ENCODE measurements at regions not wholly inside any gene's neighbourhood (a gene's known extent, or its start where the extent isn't known, plus 50 kb on each side); places are given as distances from the start of the nearest gene placed in this dataset.

DNA sequence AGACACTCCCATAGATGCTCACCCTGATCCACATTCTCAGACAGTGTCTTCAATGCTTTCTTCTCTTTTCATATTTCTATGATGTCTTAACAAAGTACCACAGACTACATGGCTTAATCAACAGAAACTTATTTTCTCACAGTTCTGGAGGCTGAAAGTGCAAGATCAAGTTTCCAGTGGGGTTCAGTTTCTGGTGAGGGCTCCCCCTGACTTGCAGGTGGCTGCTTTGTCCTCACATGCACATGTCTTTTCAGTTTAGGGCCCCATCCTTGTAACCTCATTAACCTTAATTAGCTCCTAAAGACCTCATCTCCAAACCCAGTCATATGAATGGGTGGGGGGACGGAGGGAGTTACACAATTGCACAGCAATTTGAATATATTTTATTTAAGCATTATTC, 335.8 kb downstream of the AASDHPPT start:
- DNase-seq = no peak

GRCh38 chr11:106415510-106415909, 338.0 kb downstream of the AASDHPPT start:
- DNase-seq = no peak

DNA sequence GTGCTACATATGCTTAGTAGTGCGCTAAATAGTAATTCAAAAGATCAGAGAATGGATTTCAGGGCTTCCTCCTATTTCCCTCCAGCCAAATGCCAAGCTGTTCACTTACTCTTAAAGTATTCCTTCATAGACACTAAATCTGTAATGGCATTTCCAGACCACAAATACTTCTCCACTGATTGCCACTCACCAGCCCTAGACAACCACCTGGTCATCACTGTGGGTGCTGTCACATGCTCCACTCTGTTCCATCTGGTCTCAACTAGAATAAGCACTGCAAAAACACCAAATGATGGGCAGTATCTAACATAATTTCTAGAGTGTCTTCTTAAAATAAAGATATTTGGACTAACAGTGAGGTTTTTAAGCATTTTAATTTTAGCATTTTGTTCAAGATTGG, 341.3 kb downstream of the AASDHPPT start:
- no peak for DNase-seq

GRCh38 chr11:106420048-106420665, 342.7 kb downstream of the AASDHPPT start:
- DNase-seq = no peak

- no peak for DNase-seq
Measured at GRCh38 chr11:106420686-106421085, 343.2 kb downstream of the AASDHPPT start.

DNA sequence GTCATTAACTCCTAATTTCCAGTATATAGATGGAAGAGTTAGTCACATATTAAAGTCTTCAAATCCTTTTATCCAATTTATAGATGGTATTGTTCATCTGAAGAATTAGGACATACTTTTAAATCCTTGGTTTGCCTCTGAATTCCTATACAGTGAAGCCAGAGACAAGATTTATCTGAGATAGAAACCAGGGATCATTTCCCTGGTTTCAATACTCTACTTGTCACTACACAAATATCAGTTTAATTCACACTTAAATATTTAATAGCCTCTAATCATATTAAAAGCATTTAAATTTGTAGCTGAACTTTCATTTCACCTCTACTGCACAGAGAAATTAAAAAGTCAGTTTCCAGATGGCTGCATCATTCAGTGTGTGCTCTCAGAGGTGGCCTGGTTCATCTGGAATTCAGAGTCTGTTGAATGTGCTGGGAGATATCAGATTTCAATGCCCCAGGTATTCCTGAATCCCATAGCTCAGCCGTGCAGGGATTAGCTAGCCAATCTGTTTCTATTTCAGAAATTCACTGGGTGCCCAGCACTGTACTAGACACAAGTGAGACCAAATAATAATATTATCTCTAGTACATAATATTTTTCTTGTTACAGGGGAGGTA, 344.3 kb downstream of the AASDHPPT start:
- DNase-seq = no peak

GRCh38 chr11:106422583-106422982, 345.1 kb downstream of the AASDHPPT start:
- no peak for DNase-seq

DNA sequence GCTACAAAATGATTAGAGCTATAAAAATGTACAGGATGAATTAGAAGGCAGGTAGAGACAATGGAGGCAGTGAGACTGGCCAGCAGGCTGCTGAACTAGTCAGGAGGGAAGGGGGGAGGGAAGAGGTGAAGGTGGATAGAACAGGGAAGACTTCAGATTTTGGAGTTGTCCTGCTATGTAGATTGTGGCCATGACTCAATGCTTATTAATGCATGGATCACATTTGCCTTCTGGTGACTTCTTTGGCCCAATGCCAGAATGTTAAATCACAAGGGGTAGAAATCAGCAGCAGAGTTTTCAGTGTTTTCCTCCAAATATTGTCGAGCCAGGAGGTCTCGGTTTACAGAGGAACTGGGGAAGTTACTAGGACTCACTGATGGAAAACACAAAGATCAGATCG, 346.6 kb downstream of the AASDHPPT start:
- no peak for DNase-seq

GRCh38 chr11:106425819-106426218, 348.4 kb downstream of the AASDHPPT start:
- no peak for DNase-seq

GRCh38 chr11:106426696-106427095, 349.2 kb downstream of the AASDHPPT start:
- DNase-seq = no peak

DNA sequence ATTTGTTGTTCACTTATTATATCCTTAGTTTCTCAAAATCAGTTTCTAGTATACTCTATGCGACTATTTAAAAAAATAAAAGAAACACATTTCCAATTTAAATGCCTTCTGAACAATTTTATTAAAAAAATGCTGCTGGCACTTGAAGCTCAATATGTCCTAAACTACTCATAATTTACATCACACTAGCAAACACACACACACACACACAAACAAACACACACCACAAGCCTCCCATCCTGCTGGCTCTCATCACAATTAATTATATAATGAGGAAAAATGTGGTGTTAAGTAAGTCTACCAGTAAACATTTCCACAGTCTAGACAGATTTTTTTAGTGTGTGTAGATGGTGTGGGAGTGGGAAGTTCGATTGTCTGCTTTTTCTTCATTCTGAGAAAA, 350.3 kb downstream of the AASDHPPT start:
- no peak for DNase-seq

DNA sequence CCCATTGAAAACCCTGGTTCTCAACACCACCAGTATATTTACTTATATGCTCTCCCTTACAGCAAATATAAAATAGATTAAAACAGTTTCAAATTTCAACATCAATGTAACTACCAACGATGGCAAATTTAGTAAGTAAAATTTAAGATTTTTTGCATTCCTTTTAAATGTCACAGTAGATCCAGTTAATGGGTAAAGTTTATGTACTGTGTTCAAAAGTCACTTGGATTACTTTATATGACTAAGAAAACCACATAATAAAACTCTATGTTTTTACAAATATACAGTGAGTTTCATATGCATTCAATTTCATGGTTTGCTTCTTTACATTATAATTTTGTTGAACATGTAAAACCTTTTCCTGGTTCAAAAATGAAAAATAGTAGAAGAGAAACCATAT, 364.6 kb downstream of the AASDHPPT start:
- no peak for DNase-seq

GRCh38 chr11:106446302-106446701, 368.8 kb downstream of the AASDHPPT start:
- no peak for DNase-seq

GRCh38 chr11:106446955-106447354, 369.5 kb downstream of the AASDHPPT start:
- no peak for DNase-seq

GRCh38 chr11:106447631-106448191, 370.2 kb downstream of the AASDHPPT start:
- DNase-seq = no peak

- DNase-seq = no peak
Measured at GRCh38 chr11:106449763-106450162, 372.3 kb downstream of the AASDHPPT start.

DNA sequence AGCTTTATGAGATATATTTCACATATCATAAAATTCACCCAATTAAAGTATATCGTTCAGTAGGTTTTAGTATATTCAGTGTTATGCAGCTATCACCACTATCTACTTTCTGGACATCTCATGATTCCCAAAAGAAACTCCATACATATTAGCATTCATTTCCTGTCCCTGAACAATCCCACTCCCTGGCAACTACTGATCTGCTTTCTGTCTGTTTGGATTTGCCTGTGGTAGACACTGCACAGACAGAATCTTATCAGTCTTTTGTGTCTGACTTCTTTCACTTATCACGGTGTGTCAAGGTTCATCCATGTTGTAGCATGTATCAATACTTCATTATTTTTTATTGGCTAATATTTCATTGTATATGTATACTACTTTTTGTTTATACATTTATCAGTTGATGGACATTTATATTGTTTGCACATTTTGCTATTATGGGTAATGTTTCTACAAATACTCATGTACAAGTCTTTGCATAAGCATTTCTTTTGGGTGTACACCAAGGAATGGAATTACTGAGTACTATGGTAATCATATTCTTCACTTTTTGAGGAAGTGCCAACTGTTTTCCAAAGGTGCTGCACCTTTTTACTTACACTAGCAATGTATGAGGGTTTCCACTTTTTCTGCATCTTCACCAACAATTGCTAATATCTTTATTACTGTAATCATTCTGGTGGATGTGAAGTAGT, 373.9 kb downstream of the AASDHPPT start:
- DNase-seq = no peak

DNA sequence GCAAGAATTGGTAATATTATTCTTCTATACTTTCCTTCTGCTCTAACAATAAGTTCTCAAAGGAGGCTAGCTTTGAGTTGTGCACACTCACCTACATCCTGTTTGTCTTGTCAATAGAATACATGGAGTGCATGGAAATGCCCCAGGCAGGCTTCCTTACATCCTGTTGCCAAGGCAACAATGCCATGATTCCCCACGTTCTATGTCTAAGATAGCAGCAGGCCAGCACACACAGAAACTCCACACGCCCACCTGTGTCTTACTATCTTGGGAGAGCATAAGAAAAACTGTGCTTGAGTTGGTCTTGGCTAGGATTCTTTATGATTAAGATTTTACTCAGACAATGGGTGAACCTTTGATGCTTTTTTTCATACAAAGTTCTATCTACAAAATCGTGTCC, 379.2 kb downstream of the AASDHPPT start:
- no peak for DNase-seq

DNA sequence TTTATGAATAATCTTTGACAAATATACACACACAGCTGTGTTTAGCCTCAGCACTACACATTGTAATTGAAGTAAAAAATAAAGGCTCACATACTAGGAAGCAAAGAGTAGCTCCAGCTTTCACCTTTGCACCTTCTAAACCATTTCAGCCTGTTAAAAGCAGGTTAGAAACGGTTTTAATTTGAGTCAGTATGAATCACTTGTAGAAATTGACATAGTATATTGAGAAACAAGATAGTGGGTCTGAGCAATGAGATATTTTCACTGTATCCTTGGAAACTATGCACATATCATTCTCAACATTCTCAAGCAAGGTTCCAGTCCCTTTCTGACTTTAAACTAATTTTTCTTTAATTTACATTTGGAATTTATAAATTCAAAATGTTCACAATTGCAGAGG, 380.3 kb downstream of the AASDHPPT start:
- DNase-seq = no peak

DNA sequence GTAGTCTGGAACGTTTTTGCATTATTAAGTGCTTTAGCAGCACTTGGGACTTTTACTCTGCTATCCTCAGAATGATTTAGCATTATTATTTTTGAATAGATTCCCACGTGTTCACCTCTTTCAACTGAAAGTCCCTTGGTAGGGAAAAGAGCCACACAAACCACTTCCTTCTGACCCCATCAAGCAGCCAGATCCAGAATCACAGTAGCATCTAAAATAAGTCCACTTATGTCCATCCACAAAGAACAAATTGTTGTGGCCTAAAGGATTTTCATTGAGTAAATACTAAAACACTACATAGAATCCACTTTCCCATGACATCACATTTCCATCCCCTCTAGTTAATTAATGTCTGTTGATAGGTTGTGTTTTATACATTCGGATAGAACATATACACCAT, 381.7 kb downstream of the AASDHPPT start:
- no peak for DNase-seq

- DNase-seq = no peak
Measured at GRCh38 chr11:106461148-106461691, 383.8 kb downstream of the AASDHPPT start.

DNA sequence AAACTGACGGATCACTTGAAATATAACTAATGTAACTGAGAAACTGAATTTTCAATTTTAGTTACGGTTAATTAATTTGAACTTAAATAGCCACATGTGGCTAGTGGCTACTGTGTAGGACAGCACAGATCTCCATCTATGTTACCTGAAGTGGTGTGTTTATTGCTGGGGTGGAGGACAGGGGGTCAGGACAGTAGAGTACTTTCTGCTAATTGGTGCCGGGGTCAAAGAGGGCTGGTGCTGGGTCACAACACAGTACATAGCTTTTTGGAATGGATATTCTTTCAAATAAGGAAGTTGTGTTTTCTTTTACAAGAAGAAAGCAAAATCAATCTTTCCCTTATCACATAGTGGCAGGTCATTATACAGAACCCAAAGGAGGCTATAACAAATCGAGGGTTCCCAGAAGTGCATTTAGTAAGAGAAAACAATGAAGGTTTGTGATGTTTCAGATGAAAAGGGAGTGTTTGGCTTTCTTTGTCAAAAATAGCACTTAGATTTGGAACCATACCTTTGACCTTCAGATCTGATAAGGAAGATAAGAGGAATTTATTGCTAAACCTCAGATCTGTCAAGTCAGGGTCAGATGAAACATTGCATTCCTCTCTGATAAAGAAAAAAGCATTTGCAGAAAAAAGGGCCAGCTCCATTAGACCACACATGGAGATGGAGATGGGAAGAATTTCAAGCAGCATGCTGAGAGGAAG, 384.5 kb downstream of the AASDHPPT start:
- no peak for DNase-seq

- DNase-seq = no peak
Measured at GRCh38 chr11:106463154-106463553, 385.7 kb downstream of the AASDHPPT start.
